ENCODE measurements at regions not wholly inside any gene's neighbourhood (a gene's known extent, or its start where the extent isn't known, plus 50 kb on each side); places are given as distances from the start of the nearest gene placed in this dataset.

DNA sequence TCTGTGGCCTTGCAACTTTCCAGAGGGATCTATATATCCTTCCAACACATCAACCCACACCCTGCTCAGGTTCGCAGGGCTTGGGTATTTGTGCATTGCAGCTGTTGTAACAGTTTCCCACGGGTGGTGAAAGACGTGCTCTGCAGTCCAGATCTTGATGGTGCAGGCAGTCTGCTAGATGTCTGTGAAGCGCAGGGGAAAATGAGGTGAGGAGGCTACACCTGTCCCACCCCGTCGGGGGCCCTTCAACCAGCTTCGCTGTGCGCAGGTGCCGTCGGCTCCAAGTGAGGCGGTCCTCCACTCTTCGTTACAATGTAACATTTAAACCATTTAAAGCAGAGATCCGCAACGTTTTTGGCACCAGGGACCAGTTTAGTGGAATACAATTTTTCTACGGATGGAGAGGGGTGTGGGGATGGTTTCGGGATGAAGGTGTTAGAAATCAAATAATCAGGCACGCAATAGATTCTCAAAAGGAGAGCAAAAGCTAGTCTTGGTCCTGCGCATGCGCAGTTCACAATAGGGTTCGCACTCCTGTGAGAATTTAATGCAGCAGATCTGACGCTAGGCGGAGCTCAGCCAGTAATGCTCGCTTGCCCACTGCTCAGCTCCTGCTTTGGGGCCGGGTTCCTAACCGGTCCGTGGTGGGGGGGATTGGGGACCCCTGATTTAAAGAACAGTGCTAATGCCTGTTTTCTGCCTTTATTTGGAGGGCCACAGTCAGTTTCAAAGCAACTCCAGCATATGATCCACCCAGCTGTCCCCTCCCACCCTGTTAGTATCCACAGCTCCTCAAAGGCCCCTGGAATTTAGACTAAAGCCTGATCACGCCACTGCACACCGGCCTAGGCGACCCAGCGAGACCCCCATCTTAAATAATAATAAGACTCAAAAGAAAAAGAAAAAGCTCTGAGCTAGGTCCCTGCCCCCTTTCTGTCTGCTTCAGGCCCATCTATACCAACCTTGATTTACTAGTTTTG lies 97.1 kb upstream of the SELENOP start:
- peaks cover 13% of the 10 kb centered on the region for H3K4me1 ChIP-seq (ENCODE audit: low read depth, poor library complexity, severe bottlenecking)
- no peaks in the 10 kb centered on the region for H3K79me2 ChIP-seq (ENCODE audit: insufficient read depth, low read depth)
- H3K4me2 ChIP-seq: peak overlapping the region; percentile 81
- H3K36me3 ChIP-seq (ENCODE audit: insufficient read depth): no peaks in the 10 kb centered on the region
- H3K9ac ChIP-seq: no peak overlapping the region
- no peaks in the 10 kb centered on the region for H4K20me1 ChIP-seq (ENCODE audit: insufficient read depth)
- no peak overlapping the region for H3K27ac ChIP-seq
- no peaks in the 10 kb centered on the region for H3K27me3 ChIP-seq (ENCODE audit: insufficient read depth, low read depth)
- no peak overlapping the region for H3K4me3 ChIP-seq (IDR thresholded peaks at IDR 0.05; ENCODE audit: insufficient read depth, low read depth, low read length)
- TF ChIP-seq, protein P1, sequence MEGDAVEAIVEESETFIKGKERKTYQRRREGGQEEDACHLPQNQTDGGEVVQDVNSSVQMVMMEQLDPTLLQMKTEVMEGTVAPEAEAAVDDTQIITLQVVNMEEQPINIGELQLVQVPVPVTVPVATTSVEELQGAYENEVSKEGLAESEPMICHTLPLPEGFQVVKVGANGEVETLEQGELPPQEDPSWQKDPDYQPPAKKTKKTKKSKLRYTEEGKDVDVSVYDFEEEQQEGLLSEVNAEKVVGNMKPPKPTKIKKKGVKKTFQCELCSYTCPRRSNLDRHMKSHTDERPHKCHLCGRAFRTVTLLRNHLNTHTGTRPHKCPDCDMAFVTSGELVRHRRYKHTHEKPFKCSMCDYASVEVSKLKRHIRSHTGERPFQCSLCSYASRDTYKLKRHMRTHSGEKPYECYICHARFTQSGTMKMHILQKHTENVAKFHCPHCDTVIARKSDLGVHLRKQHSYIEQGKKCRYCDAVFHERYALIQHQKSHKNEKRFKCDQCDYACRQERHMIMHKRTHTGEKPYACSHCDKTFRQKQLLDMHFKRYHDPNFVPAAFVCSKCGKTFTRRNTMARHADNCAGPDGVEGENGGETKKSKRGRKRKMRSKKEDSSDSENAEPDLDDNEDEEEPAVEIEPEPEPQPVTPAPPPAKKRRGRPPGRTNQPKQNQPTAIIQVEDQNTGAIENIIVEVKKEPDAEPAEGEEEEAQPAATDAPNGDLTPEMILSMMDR (conservative IDR thresholded peaks at IDR 0.05; ENCODE audit: low read depth, low read length): peak; percentile 81
- peak overlapping the region; percentile 97 for H2AFZ ChIP-seq (ENCODE audit: low read depth)

DNA sequence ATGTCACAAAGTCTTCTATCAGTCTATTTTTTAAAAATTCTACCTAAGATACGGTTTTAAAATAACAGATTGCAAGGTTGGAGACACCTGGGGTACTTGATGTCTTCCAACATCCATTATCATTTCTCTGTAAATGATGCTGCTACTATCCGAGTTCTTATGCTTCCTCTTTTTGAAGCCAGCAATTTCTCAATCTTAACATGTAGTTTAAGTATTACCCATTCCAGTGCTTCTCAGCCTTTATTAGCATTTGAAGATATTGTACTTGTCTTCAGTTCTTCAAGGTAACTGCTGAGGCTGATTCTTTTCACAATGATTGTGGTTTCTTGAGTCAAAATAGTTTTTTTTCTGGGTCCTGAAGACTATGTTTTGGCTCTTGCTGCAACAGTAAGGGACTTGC lies 96.4 kb upstream of the SELENOP start:
- Histone ChIP-seq H3K27ac (no peak overlapping the region), H3K4me2 (peak overlapping the region; percentile 81; the same call in 1 of the 2 replicates), H3K27me3 (ENCODE audit: insufficient read depth, low read depth) (no peaks in the 10 kb centered on the region), H3K9ac (no peak overlapping the region), H3K4me1 (ENCODE audit: low read depth, poor library complexity, severe bottlenecking) (peaks cover 13% of the 10 kb centered on the region), H2AFZ (ENCODE audit: low read depth) (peak overlapping the region; percentile 97; the same call in 1 of the 2 replicates), H3K4me3 (IDR thresholded peaks at IDR 0.05; ENCODE audit: insufficient read depth, low read depth, low read length) (no peak overlapping the region), H4K20me1 (ENCODE audit: insufficient read depth) (no peaks in the 10 kb centered on the region), H3K36me3 (ENCODE audit: insufficient read depth) (no peaks in the 10 kb centered on the region), H3K79me2 (ENCODE audit: insufficient read depth, low read depth) (no peaks in the 10 kb centered on the region)
- TF ChIP-seq, protein P1 (conservative IDR thresholded peaks at IDR 0.05; ENCODE audit: low read depth, low read length): no peak

DNA sequence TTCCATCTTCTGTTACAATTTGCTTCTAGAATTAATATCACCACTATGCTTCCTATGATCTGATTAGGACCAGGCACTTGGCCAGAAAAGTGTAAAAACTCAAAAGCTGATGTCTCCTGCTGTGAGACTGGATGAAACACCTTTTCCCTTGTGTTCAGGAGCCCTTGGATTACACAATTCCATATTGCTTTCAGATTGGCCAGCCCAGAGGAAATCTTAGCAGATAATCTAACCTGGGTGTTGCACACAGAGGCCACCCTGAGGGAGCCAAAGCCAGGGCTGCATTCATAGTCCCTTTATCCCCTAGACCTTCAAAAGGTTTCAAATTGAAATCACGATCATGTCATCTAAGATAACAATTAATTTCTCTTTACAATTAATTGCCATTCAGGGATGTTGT lies 94.1 kb upstream of the SELENOP start:
- Histone ChIP-seq H3K79me2 (ENCODE audit: insufficient read depth, low read depth) (no peaks in the 10 kb centered on the region), H4K20me1 (ENCODE audit: insufficient read depth) (no peaks in the 10 kb centered on the region), H3K4me1 (ENCODE audit: low read depth, poor library complexity, severe bottlenecking) (peaks cover 13% of the 10 kb centered on the region), H3K27me3 (ENCODE audit: insufficient read depth, low read depth) (no peaks in the 10 kb centered on the region), H2AFZ (ENCODE audit: low read depth) (no peak overlapping the region), H3K36me3 (ENCODE audit: insufficient read depth) (no peaks in the 10 kb centered on the region), H3K9ac (no peak overlapping the region), H3K4me2 (no peak overlapping the region), H3K4me3 (IDR thresholded peaks at IDR 0.05; ENCODE audit: insufficient read depth, low read depth, low read length) (no peak overlapping the region), H3K27ac (no peak overlapping the region)
- TF ChIP-seq, protein P1 (conservative IDR thresholded peaks at IDR 0.05; ENCODE audit: low read depth, low read length): no peak

DNA sequence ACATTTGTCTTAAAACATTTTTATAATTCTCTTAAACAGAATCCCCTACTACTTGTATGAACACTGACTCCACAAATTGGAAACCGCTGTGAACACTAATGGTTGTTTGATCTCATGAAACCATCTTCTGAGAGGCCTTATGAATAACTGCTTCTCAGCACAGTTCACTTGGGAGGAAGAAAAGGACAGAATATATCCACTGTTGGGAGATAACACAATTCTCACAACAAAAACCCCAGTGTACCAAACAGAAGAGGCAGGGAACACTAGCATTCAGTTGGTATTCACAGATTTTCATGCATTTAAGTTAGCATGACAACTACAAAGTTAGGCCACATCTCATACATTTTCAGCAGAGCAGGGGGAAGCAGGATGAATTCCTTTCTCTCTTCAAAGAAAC lies 89.0 kb upstream of the SELENOP start:
- Histone ChIP-seq H3K79me2 (ENCODE audit: insufficient read depth, low read depth) (no peaks in the 10 kb centered on the region), H3K27ac (no peak overlapping the region), H3K4me3 (IDR thresholded peaks at IDR 0.05; ENCODE audit: insufficient read depth, low read depth, low read length) (no peak overlapping the region), H2AFZ (ENCODE audit: low read depth) (no peak overlapping the region), H3K36me3 (ENCODE audit: insufficient read depth) (no peaks in the 10 kb centered on the region), H3K4me1 (ENCODE audit: low read depth, poor library complexity, severe bottlenecking) (no peaks in the 10 kb centered on the region), H4K20me1 (ENCODE audit: insufficient read depth) (no peaks in the 10 kb centered on the region), H3K9ac (no peak overlapping the region), H3K27me3 (ENCODE audit: insufficient read depth, low read depth) (no peaks in the 10 kb centered on the region), H3K4me2 (no peak overlapping the region)
- TF ChIP-seq, protein P1 (conservative IDR thresholded peaks at IDR 0.05; ENCODE audit: low read depth, low read length): no peak
